ENCODE measurements at regions not wholly inside any gene's neighbourhood (a gene's known extent, or its start where the extent isn't known, plus 50 kb on each side); places are given as distances from the start of the nearest gene placed in this dataset.

GRCh38 chr11:43579171-43579918 lies 101.2 kb upstream of the HSD17B12 start:
- TF ChIP-seq EZH2 (IDR thresholded peaks at IDR 0.05), result no peak
- no peak for TF ChIP-seq POLR2AphosphoS5 (IDR thresholded peaks at IDR 0.05; ENCODE audit: borderline replicate concordance, low read depth, low read length)
